SK-N-DZ (cell line): ENCODE measurements at regions not wholly inside any gene's neighbourhood (a gene's known extent, or its start where the extent isn't known, plus 50 kb on each side); places are given as distances from the start of the nearest gene placed in this dataset.

ENCODE experiments used
- DNase-seq: peaks from one replicate; pipeline ENCODE4 v3.0.0-alpha.2; 2015; ENCODE audit warnings: low spot score

GRCh38 chr13:111893607-111894443 is 173.1 kb upstream of the SOX1 start:
- no peak for DNase-seq

- no peak for DNase-seq
Measured at GRCh38 chr13:111895896-111896821, 170.8 kb upstream of the SOX1 start.

- DNase-seq = no peak
Measured at GRCh38 chr13:111897178-111897845, 169.6 kb upstream of the SOX1 start.

GRCh38 chr13:111897846-111898215 is 169.1 kb upstream of the SOX1 start:
- DNase-seq = no peak

- DNase-seq = no peak
Measured at GRCh38 chr13:111898956-111899713, 167.8 kb upstream of the SOX1 start.

GRCh38 chr13:111899714-111900389 is 167.1 kb upstream of the SOX1 start:
- DNase-seq = no peak

GRCh38 chr13:111900390-111901131 is 166.4 kb upstream of the SOX1 start:
- DNase-seq = no peak

- DNase-seq = no peak
Measured at GRCh38 chr13:111901267-111901915, 165.6 kb upstream of the SOX1 start.

- no peak for DNase-seq
Measured at GRCh38 chr13:111902726-111903125, 164.2 kb upstream of the SOX1 start.

- DNase-seq = no peak
Measured at GRCh38 chr13:111903143-111903542, 163.8 kb upstream of the SOX1 start.

GRCh38 chr13:111904166-111904565 is 162.8 kb upstream of the SOX1 start:
- no peak for DNase-seq

GRCh38 chr13:111904701-111905608 is 162.0 kb upstream of the SOX1 start:
- no peak for DNase-seq

- DNase-seq = no peak
Measured at GRCh38 chr13:111905609-111905945, 161.4 kb upstream of the SOX1 start.

- DNase-seq = no peak
Measured at GRCh38 chr13:111906306-111906705, 160.6 kb upstream of the SOX1 start.

- no peak for DNase-seq
Measured at GRCh38 chr13:111906816-111907215, 160.1 kb upstream of the SOX1 start.

GRCh38 chr13:111907341-111907880 is 159.5 kb upstream of the SOX1 start:
- DNase-seq = no peak

GRCh38 chr13:111908361-111908760 is 158.6 kb upstream of the SOX1 start:
- DNase-seq = no peak

GRCh38 chr13:111908981-111909380 is 158.0 kb upstream of the SOX1 start:
- no peak for DNase-seq
